ENCODE measurements at regions not wholly inside any gene's neighbourhood (a gene's known extent, or its start where the extent isn't known, plus 50 kb on each side); places are given as distances from the start of the nearest gene placed in this dataset.
"Not testable (repeated sequence)": the region's sequence is repeated elsewhere in the genome, so short reads cannot be mapped to it uniquely, and the experiment has no call there.

DNA sequence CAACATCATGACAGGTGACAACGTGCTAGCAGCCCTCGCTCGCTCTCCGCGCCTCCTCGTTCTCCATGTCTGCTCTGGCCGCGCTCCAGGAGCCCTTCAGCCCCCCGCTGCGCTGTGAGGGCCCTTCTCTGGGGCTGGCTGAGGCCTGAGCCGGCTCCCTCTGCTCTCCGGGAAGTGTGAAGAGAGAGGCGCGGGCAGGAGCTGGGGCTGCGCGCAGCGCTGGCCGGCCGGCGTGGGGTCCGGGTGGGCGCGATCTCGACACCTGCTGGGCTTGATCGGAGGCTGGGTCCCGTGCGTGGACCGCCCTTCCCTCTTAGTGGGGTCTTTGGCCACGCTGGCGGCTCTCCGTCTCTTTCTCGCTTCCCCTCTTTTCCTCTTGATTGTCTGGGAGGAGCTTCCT, 195.5 kb downstream of the ANKRD30BL start:
- no peaks in the 10 kb centered on the region for H3K79me2 ChIP-seq (ENCODE audit: insufficient read depth, low read depth, low read length)
- CTCF ChIA-PET (ENCODE audit: unreplicated experiment) = no interaction called here
- no peaks in the 10 kb centered on the region for H3K4me1 ChIP-seq (ENCODE audit: insufficient read depth, low read length, poor library complexity, severe bottlenecking)
- POLR2A ChIA-PET = no interaction called here
- no peak overlapping the region for H3K4me3 ChIP-seq (ENCODE audit: low read depth, low read length, poor library complexity, severe bottlenecking)
- no peaks in the 10 kb centered on the region for H3K9me2 ChIP-seq (ENCODE audit: insufficient read depth, low read length)
- no peaks in the 10 kb centered on the region for H3K9me3 ChIP-seq (ENCODE audit: low read length)
- H4K20me1 ChIP-seq (ENCODE audit: insufficient read depth, low read length) = no peaks in the 10 kb centered on the region
- no peak for DNase-seq (ENCODE audit: low spot score)
- H3K4me2 ChIP-seq (ENCODE audit: low read length) = no peak overlapping the region
- no peak overlapping the region for H3K27ac ChIP-seq (ENCODE audit: low read depth, low read length, poor library complexity, severe bottlenecking)
- intact Hi-C loops (cut with micrococcal nuclease; ENCODE audit: unreplicated experiment) = no loop called here
- H3K36me3 ChIP-seq (ENCODE audit: insufficient read depth, low read length) = no peaks in the 10 kb centered on the region
- TF ChIP-seq CTCF (conservative IDR thresholded peaks at IDR 0.05; ENCODE audit: low read length) (no peak), EZH2phosphoT487 (IDR thresholded peaks at IDR 0.05; ENCODE audit: borderline replicate concordance, low read depth, low read length) (no peak)
- BruUV-seq (replicated peaks) = no TSS peak
- H2AFZ ChIP-seq (ENCODE audit: low read length) = no peak overlapping the region

- CTCF ChIA-PET (ENCODE audit: unreplicated experiment); H2AFZ ChIP-seq (ENCODE audit: low read length); H3K4me2 ChIP-seq (ENCODE audit: low read length); H3K36me3 ChIP-seq (ENCODE audit: insufficient read depth, low read length); H3K79me2 ChIP-seq (ENCODE audit: insufficient read depth, low read depth, low read length); BruUV-seq (replicated peaks); H3K4me1 ChIP-seq (ENCODE audit: insufficient read depth, low read length, poor library complexity, severe bottlenecking); H3K4me3 ChIP-seq (ENCODE audit: low read depth, low read length, poor library complexity, severe bottlenecking); H3K9me3 ChIP-seq (ENCODE audit: low read length); H3K9me2 ChIP-seq (ENCODE audit: insufficient read depth, low read length); intact Hi-C loops (cut with micrococcal nuclease; ENCODE audit: unreplicated experiment); POLR2A ChIA-PET; DNase-seq (ENCODE audit: low spot score); H4K20me1 ChIP-seq (ENCODE audit: insufficient read depth, low read length); H3K27ac ChIP-seq (ENCODE audit: low read depth, low read length, poor library complexity, severe bottlenecking): not testable (repeated sequence)
Observed at GRCh38 chr2:131958019-131958609, 203.6 kb downstream of the ANKRD30BL start.

DNA sequence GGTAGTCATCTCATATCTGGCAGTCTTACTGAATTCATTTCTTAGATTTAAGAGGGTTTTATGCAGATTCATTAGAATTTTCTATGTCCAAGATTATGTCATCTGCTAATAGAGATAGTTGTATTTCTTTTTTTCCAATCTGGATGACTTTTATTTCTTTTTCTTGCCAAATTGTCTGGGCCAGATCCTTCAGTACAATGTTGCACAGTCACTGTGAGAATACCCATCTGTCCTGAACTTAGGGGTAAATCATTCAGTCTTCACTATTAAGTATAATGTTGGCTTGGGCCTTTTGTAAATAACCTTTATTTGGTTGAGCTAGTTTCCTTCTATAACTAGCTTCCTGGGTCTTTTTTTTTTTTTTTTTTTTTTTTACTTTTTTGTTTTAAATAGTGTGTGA, 213.1 kb downstream of the ANKRD30BL start:
- H3K9me3 ChIP-seq (ENCODE audit: low read length); CTCF ChIA-PET (ENCODE audit: unreplicated experiment); H3K4me1 ChIP-seq (ENCODE audit: insufficient read depth, low read length, poor library complexity, severe bottlenecking); DNase-seq (ENCODE audit: low spot score); H2AFZ ChIP-seq (ENCODE audit: low read length); H3K4me3 ChIP-seq (ENCODE audit: low read depth, low read length, poor library complexity, severe bottlenecking); H3K9me2 ChIP-seq (ENCODE audit: insufficient read depth, low read length); BruUV-seq (replicated peaks); POLR2A ChIA-PET; H3K4me2 ChIP-seq (ENCODE audit: low read length); H3K27ac ChIP-seq (ENCODE audit: low read depth, low read length, poor library complexity, severe bottlenecking); intact Hi-C loops (cut with micrococcal nuclease; ENCODE audit: unreplicated experiment); H3K36me3 ChIP-seq (ENCODE audit: insufficient read depth, low read length); H4K20me1 ChIP-seq (ENCODE audit: insufficient read depth, low read length); H3K79me2 ChIP-seq (ENCODE audit: insufficient read depth, low read depth, low read length): not testable (repeated sequence)

DNA sequence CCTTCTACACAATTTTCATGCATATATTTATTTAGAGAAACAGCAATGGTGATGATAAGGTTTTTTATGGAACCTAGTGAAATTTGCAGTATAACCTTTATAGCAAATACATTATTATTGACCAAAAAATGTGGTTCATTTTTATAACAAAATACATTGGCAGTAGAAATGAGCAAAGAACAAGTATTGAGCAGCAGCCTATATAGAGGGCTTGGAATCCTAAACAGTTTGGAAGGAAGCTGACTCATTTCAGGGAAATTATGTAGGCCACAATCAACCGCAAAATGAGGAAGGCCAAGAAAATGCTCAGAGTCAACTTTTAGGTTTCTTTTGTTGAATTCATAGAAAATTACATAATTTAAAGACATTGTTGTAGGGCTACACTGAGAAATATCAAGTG, 238.5 kb downstream of the ANKRD30BL start:
- H3K4me3 ChIP-seq (ENCODE audit: low read depth, low read length, poor library complexity, severe bottlenecking); CTCF ChIA-PET (ENCODE audit: unreplicated experiment); DNase-seq (ENCODE audit: low spot score); BruUV-seq (replicated peaks); H2AFZ ChIP-seq (ENCODE audit: low read length); POLR2A ChIA-PET; H3K79me2 ChIP-seq (ENCODE audit: insufficient read depth, low read depth, low read length); H3K4me1 ChIP-seq (ENCODE audit: insufficient read depth, low read length, poor library complexity, severe bottlenecking); H3K4me2 ChIP-seq (ENCODE audit: low read length); H3K27ac ChIP-seq (ENCODE audit: low read depth, low read length, poor library complexity, severe bottlenecking); H3K9me3 ChIP-seq (ENCODE audit: low read length); intact Hi-C loops (cut with micrococcal nuclease; ENCODE audit: unreplicated experiment); H3K9me2 ChIP-seq (ENCODE audit: insufficient read depth, low read length); H4K20me1 ChIP-seq (ENCODE audit: insufficient read depth, low read length); H3K36me3 ChIP-seq (ENCODE audit: insufficient read depth, low read length): not testable (repeated sequence)

DNA sequence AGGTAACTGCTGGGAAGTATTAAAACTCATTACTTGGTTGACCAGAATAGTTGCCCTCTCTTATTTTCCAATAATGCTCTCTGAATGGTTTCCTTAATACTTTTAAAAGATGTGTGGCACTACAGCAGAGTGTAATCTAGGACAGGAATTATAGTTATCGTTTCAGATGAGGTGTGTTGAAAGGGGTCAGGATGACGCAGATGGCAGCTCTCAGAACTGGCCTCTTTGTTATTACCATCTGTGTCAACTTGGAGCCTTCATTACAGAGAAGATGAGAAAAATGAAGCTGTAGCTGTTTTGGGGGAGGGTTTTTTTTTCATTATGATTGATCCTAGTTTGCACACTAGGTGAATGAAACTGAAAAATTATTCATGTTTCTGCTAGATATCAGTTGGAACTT, 238.9 kb downstream of the ANKRD30BL start:
- H3K4me1 ChIP-seq (ENCODE audit: insufficient read depth, low read length, poor library complexity, severe bottlenecking); CTCF ChIA-PET (ENCODE audit: unreplicated experiment); H3K4me3 ChIP-seq (ENCODE audit: low read depth, low read length, poor library complexity, severe bottlenecking); H4K20me1 ChIP-seq (ENCODE audit: insufficient read depth, low read length); H3K79me2 ChIP-seq (ENCODE audit: insufficient read depth, low read depth, low read length); H3K36me3 ChIP-seq (ENCODE audit: insufficient read depth, low read length); H3K27ac ChIP-seq (ENCODE audit: low read depth, low read length, poor library complexity, severe bottlenecking); BruUV-seq (replicated peaks); DNase-seq (ENCODE audit: low spot score); H3K9me3 ChIP-seq (ENCODE audit: low read length); H2AFZ ChIP-seq (ENCODE audit: low read length); H3K4me2 ChIP-seq (ENCODE audit: low read length); H3K9me2 ChIP-seq (ENCODE audit: insufficient read depth, low read length); intact Hi-C loops (cut with micrococcal nuclease; ENCODE audit: unreplicated experiment); POLR2A ChIA-PET: not testable (repeated sequence)
